ENCODE measurements at regions not wholly inside any gene's neighbourhood (a gene's known extent, or its start where the extent isn't known, plus 50 kb on each side); places are given as distances from the start of the nearest gene placed in this dataset.

DNA sequence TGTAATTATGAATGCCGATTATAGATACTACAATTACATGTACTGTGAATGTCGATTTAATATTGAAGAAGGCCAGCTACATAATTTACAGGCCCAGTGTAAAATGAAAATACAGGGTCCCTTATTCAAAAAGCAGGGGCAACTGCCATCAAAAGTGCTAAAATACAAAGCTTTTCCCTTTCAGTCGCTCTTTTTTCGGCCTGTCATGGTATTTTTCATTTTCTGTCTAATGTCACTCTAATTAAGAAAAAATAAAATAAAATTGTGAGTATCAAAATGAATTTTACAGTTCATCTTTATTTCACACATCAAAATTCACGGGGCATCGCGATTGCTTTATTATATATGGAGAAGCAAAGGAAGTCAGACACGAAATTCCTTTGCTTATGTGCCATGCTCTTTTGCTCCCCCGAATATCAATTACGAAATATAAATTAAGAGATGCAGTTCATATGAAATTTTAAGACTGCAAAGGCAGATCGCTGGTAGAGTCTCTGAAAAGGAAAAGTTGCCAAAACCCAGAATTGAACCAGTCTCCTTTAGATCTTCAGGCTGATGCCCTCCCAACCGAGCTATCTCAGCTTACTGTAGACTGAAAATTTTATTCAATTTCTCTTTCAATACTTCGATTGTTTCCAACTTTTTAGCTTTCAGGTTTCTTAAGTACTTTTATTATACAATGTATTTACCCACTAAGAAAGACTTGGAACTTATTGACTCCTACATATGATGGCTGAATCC lies 197.0 kb downstream of the TRIM27 start:
- TF ChIP-seq, protein P1, sequence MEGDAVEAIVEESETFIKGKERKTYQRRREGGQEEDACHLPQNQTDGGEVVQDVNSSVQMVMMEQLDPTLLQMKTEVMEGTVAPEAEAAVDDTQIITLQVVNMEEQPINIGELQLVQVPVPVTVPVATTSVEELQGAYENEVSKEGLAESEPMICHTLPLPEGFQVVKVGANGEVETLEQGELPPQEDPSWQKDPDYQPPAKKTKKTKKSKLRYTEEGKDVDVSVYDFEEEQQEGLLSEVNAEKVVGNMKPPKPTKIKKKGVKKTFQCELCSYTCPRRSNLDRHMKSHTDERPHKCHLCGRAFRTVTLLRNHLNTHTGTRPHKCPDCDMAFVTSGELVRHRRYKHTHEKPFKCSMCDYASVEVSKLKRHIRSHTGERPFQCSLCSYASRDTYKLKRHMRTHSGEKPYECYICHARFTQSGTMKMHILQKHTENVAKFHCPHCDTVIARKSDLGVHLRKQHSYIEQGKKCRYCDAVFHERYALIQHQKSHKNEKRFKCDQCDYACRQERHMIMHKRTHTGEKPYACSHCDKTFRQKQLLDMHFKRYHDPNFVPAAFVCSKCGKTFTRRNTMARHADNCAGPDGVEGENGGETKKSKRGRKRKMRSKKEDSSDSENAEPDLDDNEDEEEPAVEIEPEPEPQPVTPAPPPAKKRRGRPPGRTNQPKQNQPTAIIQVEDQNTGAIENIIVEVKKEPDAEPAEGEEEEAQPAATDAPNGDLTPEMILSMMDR (IDR thresholded peaks at IDR 0.05): no peak
- TF ChIP-seq EZH2 (IDR thresholded peaks at IDR 0.05; ENCODE audit: borderline replicate concordance, insufficient read depth, low read depth, low read length, poor library complexity, severe bottlenecking): no peak

All from B cell (primary cell).